ENCODE measurements at regions not wholly inside any gene's neighbourhood (a gene's known extent, or its start where the extent isn't known, plus 50 kb on each side); places are given as distances from the start of the nearest gene placed in this dataset.

- TF ChIP-seq CSRNP3 (CRISPR knock-in tag; IDR thresholded peaks at IDR 0.05) (no peak), ZNF70 (CRISPR knock-in tag; IDR thresholded peaks at IDR 0.05) (no peak), TCF4 (CRISPR knock-in tag; IDR thresholded peaks at IDR 0.05; ENCODE audit: borderline replicate concordance) (no peak), ZFP3 (CRISPR knock-in tag; IDR thresholded peaks at IDR 0.05) (no peak)
Measured at GRCh38 chr7:54409917-54410316, 132.3 kb upstream of the VSTM2A start (continued).

DNA sequence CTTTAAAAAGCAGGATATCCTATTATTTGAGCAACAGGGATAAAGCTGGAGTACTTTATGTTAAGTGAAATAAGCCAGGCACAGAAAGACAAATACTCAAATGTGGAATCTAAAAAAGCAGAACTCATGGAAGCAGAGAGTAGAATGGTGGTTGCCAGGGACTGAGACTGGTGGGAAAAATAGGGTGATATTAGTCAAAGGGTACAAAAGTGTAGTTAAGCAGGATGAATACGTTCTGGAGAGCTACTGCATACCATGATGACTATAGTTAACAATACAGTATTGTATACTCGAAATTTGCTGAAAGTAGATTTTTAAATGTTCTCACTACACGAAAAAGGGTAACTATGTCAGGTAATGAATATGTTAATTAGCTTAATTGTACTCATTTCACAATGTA lies 125.5 kb upstream of the VSTM2A start:
- TF ChIP-seq ZNF565 (CRISPR knock-in tag; conservative IDR thresholded peaks at IDR 0.05; ENCODE audit: low read depth) (no peak), RARB (CRISPR knock-in tag; IDR thresholded peaks at IDR 0.05) (no peak), ARNTL (CRISPR knock-in tag; IDR thresholded peaks at IDR 0.05; ENCODE audit: borderline replicate concordance, low read depth) (no peak), OSR1 (CRISPR knock-in tag; IDR thresholded peaks at IDR 0.05) (no peak), ZNF70 (CRISPR knock-in tag; IDR thresholded peaks at IDR 0.05) (no peak), ESRRG (CRISPR knock-in tag; IDR thresholded peaks at IDR 0.05) (no peak)
- TF ChIP-seq, protein P1, sequence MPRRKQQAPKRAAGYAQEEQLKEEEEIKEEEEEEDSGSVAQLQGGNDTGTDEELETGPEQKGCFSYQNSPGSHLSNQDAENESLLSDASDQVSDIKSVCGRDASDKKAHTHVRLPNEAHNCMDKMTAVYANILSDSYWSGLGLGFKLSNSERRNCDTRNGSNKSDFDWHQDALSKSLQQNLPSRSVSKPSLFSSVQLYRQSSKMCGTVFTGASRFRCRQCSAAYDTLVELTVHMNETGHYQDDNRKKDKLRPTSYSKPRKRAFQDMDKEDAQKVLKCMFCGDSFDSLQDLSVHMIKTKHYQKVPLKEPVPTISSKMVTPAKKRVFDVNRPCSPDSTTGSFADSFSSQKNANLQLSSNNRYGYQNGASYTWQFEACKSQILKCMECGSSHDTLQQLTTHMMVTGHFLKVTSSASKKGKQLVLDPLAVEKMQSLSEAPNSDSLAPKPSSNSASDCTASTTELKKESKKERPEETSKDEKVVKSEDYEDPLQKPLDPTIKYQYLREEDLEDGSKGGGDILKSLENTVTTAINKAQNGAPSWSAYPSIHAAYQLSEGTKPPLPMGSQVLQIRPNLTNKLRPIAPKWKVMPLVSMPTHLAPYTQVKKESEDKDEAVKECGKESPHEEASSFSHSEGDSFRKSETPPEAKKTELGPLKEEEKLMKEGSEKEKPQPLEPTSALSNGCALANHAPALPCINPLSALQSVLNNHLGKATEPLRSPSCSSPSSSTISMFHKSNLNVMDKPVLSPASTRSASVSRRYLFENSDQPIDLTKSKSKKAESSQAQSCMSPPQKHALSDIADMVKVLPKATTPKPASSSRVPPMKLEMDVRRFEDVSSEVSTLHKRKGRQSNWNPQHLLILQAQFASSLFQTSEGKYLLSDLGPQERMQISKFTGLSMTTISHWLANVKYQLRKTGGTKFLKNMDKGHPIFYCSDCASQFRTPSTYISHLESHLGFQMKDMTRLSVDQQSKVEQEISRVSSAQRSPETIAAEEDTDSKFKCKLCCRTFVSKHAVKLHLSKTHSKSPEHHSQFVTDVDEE (CRISPR knock-in tag; IDR thresholded peaks at IDR 0.05): no peak
- no peak for ATAC-seq

DNA sequence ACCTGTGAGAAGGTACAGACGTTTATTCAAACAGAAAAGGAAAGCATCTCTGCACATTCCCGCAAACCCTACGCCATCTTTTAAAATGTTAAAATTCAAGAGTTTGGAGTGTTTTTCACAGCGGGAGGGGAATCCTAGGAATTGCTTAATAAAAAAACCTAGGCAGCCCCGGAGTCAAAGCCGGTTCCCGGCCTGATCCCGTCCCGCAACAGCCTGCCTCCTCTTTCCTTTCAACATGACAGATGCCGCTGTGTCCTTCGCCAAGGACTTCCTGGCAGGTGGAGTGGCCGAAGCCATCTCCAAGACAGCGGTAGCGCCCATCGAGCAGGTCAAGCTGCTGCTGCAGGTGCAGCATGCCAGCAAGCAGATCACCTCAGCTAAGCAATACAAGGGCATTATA lies 123.0 kb upstream of the VSTM2A start:
- no peak for TF ChIP-seq ZNF565 (CRISPR knock-in tag; conservative IDR thresholded peaks at IDR 0.05; ENCODE audit: low read depth)
- TF ChIP-seq ISL1 (CRISPR knock-in tag; IDR thresholded peaks at IDR 0.05): no peak
- no peak for TF ChIP-seq OSR1 (CRISPR knock-in tag; IDR thresholded peaks at IDR 0.05)
- no peak for TF ChIP-seq RARB (CRISPR knock-in tag; IDR thresholded peaks at IDR 0.05)
- no peak for TF ChIP-seq TCF4 (CRISPR knock-in tag; IDR thresholded peaks at IDR 0.05; ENCODE audit: borderline replicate concordance)
- no peak for TF ChIP-seq ZNF8 (CRISPR knock-in tag; IDR thresholded peaks at IDR 0.05)
- no peak for TF ChIP-seq CSDC2 (CRISPR knock-in tag; IDR thresholded peaks at IDR 0.05)
- no peak for TF ChIP-seq ZFP3 (CRISPR knock-in tag; IDR thresholded peaks at IDR 0.05)
- TF ChIP-seq BACH2 (CRISPR knock-in tag; IDR thresholded peaks at IDR 0.05; ENCODE audit: borderline replicate concordance): no peak
- no peak for ATAC-seq

DNA sequence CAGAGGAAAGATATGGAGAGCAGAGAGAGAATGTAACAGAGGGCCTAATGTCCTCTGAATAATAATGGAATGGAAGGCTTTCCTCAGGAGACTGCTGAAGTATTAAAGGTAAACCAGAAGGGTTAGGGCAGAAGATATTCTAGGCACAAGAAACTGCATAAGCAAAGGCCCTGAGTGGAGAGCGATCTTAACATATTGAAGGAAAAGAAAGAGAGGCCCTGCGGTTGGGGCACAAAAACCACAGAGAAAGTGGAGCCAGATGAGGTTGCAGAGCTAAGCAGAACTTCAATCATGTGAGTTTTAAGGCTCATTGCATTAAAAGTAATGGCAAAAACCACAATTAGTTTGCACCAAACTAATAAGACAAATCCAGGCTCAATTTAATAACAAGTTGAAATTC lies 115.8 kb upstream of the VSTM2A start:
- TF ChIP-seq ZFP30 (CRISPR knock-in tag; IDR thresholded peaks at IDR 0.05): no peak
- no peak for TF ChIP-seq ZNF8 (CRISPR knock-in tag; IDR thresholded peaks at IDR 0.05)
- TF ChIP-seq ZNF70 (CRISPR knock-in tag; IDR thresholded peaks at IDR 0.05): no peak
- no peak for TF ChIP-seq TCF4 (CRISPR knock-in tag; IDR thresholded peaks at IDR 0.05; ENCODE audit: borderline replicate concordance)
- TF ChIP-seq CSDC2 (CRISPR knock-in tag; IDR thresholded peaks at IDR 0.05): no peak
- no peak for TF ChIP-seq GLIS3 (CRISPR knock-in tag; IDR thresholded peaks at IDR 0.05)
- TF ChIP-seq, protein P2, sequence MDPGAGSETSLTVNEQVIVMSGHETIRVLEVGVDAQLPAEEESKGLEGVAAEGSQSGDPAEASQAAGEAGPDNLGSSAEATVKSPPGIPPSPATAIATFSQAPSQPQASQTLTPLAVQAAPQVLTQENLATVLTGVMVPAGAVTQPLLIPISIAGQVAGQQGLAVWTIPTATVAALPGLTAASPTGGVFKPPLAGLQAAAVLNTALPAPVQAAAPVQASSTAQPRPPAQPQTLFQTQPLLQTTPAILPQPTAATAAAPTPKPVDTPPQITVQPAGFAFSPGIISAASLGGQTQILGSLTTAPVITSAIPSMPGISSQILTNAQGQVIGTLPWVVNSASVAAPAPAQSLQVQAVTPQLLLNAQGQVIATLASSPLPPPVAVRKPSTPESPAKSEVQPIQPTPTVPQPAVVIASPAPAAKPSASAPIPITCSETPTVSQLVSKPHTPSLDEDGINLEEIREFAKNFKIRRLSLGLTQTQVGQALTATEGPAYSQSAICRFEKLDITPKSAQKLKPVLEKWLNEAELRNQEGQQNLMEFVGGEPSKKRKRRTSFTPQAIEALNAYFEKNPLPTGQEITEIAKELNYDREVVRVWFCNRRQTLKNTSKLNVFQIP (CRISPR knock-in tag; IDR thresholded peaks at IDR 0.05; ENCODE audit: borderline replicate concordance, low read depth): no peak
- no peak for TF ChIP-seq ZFP3 (CRISPR knock-in tag; IDR thresholded peaks at IDR 0.05)
- TF ChIP-seq CSRNP3 (CRISPR knock-in tag; IDR thresholded peaks at IDR 0.05): no peak
- no peak for TF ChIP-seq ISL1 (CRISPR knock-in tag; IDR thresholded peaks at IDR 0.05)
- no peak for TF ChIP-seq ESRRG (CRISPR knock-in tag; IDR thresholded peaks at IDR 0.05)
- TF ChIP-seq, protein P1 (CRISPR knock-in tag; IDR thresholded peaks at IDR 0.05): no peak
- TF ChIP-seq PATZ1 (CRISPR knock-in tag; IDR thresholded peaks at IDR 0.05; ENCODE audit: borderline replicate concordance): no peak
- TF ChIP-seq RARB (CRISPR knock-in tag; IDR thresholded peaks at IDR 0.05): no peak
- no peak for TF ChIP-seq PPARA (CRISPR knock-in tag; IDR thresholded peaks at IDR 0.05; ENCODE audit: borderline replicate concordance)
- no peak for TF ChIP-seq SNAI2 (CRISPR knock-in tag; IDR thresholded peaks at IDR 0.05)
- no peak for TF ChIP-seq TOX (CRISPR knock-in tag; IDR thresholded peaks at IDR 0.05; ENCODE audit: borderline replicate concordance)
- ATAC-seq: no peak
